COLO668 (cell line): ENCODE measurements at regions not wholly inside any gene's neighbourhood (a gene's known extent, or its start where the extent isn't known, plus 50 kb on each side); places are given as distances from the start of the nearest gene placed in this dataset.

Experiments used
- DNase-seq: peaks from one replicate; lab custom pipeline; 2025; ENCODE audit not compliant: unreplicated experiment; lab: John Stamatoyannopoulos, UW

DNA sequence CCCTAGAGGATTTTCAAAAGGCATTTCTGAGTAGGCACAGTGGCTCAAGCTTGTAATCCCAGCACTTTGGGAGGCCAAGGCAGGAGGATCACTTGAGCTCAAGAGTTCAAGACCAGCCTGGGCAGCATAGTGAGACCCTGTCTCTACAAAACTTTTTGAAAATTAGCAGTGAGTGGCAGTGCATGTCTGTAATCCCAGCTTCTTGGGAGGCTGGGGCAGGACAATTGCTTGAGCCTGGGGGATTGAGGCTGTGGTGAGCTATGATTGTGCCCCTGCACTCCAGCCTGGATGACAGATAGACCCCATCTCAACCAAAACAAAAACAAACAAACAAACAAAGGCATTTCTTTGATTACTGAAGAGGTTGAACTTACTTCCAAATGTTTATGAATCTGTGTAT, 201.4 kb downstream of the KIF26A start:
- DNase-seq: no peak

GRCh38 chr14:104341532-104342434, 203.4 kb downstream of the KIF26A start:
- DNase-seq: peak; percentile 36

DNA sequence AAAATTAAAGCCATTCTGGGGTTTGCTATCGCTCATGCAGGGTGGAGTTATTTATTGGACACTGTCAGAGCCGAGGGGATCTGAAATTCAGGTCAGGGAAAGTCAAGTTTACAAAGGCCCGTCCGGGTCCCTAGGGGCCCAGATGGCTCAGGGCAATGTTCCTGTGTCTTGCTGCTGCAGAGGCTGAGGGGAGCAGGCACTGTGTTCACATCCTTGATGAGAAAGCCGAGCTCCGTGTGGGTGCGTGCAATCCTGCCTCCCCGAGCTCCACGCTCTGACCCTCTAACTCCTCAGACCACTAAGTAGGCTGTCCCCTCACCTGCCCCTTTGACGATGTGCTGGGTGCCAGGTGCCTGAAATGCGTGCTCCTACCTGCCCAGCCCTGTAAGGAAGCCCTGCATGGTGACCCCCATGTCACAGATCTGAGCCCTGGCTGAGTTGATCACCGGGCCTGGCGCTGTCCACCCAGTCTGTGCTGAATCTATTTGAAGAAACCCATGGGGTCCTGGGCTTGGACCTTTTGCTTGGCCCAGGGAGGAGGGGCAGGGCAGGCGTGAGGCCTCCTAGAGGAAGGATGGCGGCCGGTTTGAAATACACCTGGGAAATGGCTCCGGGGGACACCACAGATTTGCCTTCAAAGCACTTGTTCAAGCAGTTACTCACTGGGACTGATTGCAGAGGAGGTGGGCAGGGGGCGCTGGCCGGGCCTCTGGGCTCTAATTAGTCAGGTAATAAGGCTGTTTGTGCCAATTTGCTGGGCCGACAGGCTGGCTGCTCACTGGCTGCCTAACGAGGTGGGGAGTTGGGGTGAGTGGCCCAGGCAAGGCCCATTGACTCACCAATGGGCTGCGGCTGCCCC, 204.3 kb downstream of the KIF26A start:
- DNase-seq: no peak

GRCh38 chr14:104343294-104343625, 204.9 kb downstream of the KIF26A start:
- DNase-seq: no peak

DNA sequence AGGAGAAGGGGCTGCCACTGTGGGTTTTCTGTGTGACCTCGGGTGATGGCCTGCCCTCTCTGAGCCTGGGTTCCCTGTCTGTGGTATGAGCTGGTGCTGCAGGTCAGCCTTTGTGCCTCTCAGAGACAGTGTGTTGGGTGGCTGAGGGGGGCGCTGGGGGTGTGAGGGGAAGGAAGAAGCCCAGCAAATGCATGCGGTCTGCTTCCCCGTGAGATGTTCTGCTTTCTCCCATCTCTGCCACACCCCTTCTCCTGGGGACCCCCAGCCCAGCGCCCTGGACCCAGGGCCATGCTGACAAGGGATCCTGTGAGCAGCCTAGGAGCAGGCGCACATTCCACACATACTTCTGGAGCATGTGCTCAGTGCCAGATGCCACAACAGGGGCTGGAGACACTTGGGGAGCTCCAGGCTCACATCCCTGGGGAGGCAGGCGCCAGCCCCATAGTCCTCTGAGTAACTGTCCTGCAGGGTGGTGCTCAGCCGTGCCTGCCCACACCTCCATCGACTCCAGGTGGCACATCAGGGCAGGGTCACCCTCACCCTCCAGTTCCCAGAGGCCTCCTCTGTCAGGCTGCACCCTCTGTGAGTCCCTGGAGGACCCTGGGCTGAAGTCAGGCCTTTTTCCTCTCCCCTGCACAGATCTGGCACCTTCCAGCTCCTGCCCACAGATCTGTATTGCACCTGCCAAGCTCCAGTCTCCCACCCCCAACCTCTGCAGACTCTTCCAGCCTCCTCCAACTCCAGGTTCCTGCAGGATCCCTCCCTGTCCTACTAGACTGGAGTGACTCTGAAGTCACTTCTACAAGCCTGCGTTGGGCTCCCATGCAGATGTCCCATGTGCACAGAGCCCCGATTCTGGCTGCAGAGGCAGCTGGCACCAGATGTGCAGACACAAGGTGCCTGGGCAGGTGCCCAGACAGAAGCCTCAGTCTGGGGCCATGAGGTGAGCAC, 205.6 kb downstream of the KIF26A start:
- peak; percentile 21 for DNase-seq

DNA sequence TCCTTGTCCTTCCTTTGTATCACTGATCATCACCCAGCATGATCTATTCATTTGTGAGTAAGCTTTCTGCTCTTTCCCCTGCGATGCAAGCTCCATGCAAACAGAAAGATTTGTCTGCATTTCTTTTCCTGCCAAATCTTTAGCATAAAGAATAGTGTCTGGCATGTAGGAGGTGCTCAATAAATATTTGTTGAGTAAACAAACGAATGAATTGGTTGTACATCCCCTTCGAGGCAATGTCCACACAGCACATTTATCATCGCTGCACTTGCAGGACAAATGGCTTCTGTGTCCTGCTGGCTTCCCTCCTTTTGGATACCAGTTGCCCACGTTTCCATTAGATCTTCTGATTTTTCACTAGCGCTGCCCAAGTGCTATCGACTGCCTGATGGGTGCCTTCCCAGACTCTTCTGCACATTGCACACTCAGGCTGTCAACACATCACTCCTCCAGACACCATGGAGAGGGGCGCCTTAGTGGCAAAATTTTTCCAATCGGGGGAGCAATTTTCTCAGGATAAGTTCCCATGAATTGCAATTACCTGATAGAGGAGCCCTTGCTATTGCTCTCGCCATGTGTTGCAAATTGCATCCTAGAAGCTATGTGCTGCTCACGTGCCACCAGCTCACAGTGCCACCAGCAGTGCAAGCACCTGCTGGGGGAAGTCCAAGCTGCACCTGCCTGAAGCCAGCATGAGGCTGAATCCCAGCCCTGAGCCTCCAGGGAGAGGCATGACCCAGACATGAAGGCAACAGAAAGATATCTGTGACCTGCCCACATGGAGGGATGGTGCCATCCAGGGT, 206.6 kb downstream of the KIF26A start:
- DNase-seq: peak; percentile 79

- no peak for DNase-seq
Measured at GRCh38 chr14:104345621-104346462, 207.5 kb downstream of the KIF26A start.

DNA sequence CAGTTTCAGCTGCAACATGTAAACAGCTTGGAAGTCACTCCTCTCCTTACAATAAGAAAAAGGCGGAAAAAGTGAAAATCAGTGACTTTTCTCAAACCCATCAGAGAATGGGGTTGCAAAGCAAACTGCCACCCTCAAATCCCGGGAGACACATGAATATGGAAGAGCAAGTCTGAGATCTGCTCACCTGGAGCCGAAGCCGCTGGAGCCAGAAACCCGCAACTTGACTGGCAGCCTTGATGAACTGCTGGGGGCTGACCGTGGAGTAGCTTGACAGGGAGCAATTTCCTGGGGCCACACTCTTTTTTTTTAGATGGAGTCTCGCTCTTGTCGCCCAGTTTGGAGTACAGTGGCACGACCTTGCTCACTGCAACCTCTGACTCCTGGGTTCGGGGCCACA, 208.2 kb downstream of the KIF26A start:
- no peak for DNase-seq

GRCh38 chr14:104348741-104349140, 210.4 kb downstream of the KIF26A start:
- DNase-seq: no peak

GRCh38 chr14:104349950-104350349, 211.6 kb downstream of the KIF26A start:
- DNase-seq: no peak

DNA sequence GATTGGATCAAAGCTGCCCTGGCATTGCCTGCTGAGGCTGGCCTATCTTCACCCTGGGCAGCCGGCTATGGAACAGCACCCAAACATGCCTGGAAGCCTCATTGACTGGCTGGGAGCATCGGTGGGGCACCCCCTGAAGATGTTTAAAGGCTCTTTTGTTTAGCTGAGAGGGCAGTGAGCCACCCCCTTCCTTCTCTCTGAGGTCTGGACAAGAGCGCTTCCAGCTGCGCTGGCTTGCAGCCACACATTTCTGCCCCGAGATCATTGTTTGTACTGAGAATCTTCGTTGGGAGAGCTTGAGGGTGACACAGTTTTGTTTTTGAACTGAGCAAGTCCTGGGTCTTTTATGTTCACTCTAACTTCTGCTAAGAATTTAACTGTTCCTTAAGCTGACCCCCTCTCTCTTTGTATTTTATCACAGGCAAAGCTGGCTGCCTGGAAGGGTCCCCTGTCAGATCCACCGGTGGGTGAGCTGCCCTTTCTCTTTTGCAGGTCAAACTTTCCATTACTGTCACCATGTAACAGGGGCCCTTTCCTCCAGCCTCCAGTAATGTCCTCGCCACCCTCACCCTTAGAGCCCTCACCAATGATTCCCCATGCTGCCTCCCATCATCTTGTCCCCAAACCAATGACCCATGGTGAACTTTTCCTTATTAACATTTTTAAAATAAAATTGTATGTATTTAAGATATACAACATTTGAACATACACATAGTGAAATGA, 212.2 kb downstream of the KIF26A start:
- DNase-seq: no peak

- DNase-seq: no peak
Measured at GRCh38 chr14:104351849-104352492, 213.6 kb downstream of the KIF26A start.

- no peak for DNase-seq
Measured at GRCh38 chr14:104352493-104353220, 214.3 kb downstream of the KIF26A start.

DNA sequence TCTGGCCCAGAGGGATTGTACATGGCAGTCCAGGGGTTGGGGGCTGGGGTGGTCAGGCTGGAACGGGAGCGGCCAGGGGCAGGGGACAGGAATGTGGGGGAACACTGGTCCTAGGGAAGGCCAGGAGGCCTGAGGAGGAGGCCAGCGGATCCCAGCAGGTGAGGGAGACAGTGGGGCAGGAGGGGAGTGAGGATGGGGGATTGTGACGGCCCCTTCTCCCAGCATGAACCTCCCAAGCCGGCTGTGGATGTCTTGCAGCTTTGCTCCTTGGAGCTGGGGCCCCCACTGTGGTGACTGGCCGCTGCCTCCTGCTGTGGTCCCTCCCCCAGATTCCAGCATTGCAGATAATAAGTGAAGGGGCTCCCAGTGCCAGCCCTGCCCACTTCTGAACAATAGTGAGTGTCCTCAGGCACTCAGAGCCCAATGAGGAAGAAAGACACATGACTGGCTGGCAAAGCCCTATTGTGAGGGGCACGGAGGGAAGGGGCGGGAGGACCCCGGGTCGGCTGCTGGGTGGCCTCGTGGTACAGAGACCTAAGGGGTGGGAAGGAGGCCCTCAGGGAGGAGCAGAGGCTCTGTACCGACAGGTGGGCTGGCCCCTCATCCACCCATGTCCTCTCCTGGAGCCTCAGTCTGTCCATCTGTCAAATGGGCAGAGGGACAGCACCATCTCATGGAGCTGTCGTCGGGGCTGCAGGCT, 215.0 kb downstream of the KIF26A start:
- no peak for DNase-seq

- DNase-seq: peak; percentile 26
Measured at GRCh38 chr14:104353921-104354701, 215.7 kb downstream of the KIF26A start.
